ENCODE measurements at regions not wholly inside any gene's neighbourhood (a gene's known extent, or its start where the extent isn't known, plus 50 kb on each side); places are given as distances from the start of the nearest gene placed in this dataset.
"Not testable (repeated sequence)": the region's sequence is repeated elsewhere in the genome, so short reads cannot be mapped to it uniquely, and the experiment has no call there.

DNA sequence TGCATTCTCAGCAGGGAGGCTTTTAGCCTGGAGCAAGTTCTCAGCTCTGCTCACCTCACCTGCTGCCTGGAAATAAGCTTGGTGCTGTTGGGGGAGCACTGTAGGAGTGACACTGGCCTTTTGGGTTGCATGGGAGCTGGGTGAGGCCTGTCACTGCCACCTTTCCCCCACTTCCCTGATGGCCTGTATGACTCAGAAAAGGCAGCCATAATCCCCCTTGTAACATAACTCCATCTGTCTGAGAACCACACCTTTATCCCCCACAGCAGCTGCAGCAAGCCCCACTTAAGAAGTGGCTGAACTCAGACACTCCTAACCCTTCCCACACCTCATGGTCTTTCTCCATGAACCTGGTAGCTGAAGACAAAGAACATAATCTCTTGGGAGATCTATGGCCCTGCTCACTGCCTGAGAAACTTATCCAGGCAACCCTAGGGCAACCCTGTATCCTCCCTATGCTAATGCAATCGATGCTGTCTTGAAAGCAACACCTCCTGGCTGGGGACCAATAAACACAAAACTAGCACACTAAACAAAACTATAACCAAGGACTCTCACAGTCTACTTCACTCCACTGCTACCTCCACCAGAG, 258.9 kb upstream of the OSR1 start:
- no peak overlapping the region for H3K27ac ChIP-seq
- H3K4me1 ChIP-seq = no peaks in the 10 kb centered on the region
- H3K9me3 ChIP-seq = peaks cover 0 to 43% of the 10 kb centered on the region in 2 donors
- no peak for ATAC-seq
- no peak overlapping the region for H3K4me3 ChIP-seq
- TF ChIP-seq, protein P1, sequence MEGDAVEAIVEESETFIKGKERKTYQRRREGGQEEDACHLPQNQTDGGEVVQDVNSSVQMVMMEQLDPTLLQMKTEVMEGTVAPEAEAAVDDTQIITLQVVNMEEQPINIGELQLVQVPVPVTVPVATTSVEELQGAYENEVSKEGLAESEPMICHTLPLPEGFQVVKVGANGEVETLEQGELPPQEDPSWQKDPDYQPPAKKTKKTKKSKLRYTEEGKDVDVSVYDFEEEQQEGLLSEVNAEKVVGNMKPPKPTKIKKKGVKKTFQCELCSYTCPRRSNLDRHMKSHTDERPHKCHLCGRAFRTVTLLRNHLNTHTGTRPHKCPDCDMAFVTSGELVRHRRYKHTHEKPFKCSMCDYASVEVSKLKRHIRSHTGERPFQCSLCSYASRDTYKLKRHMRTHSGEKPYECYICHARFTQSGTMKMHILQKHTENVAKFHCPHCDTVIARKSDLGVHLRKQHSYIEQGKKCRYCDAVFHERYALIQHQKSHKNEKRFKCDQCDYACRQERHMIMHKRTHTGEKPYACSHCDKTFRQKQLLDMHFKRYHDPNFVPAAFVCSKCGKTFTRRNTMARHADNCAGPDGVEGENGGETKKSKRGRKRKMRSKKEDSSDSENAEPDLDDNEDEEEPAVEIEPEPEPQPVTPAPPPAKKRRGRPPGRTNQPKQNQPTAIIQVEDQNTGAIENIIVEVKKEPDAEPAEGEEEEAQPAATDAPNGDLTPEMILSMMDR (IDR thresholded peaks at IDR 0.05) = no peak
- no peaks in the 10 kb centered on the region for H3K36me3 ChIP-seq
- intact Hi-C loops (cut with DNase I) = no loop called here
- no peak for DNase-seq
- H3K27me3 ChIP-seq = no peaks in the 10 kb centered on the region

GRCh38 chr2:19615402-19615801, 257.0 kb upstream of the OSR1 start:
- intact Hi-C loops (cut with DNase I) = not testable (repeated sequence)

DNA sequence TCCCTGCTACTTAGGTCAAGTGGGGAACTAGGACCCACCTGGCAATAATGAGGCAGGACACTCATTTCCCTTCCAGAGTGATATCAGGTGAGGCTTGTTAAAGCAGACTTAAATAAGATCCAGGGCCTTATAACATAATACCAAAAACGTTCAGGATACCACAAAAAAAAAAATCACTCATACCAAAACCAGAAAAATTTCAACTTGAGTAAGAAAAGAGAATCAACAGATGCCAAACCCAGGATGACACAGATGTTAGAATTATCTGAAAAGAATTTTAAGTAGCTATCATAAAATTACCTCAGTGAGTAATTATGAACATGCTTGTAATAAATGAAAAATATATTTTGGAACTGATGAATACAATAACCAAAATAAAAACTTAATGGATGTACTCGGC, 255.6 kb upstream of the OSR1 start:
- Histone ChIP-seq H3K36me3 (no peaks in the 10 kb centered on the region), H3K27me3 (no peaks in the 10 kb centered on the region), H3K4me1 (no peaks in the 10 kb centered on the region), H3K27ac (no peak overlapping the region), H3K9me3 (peaks cover 0 to 42% of the 10 kb centered on the region in 2 donors), H3K4me3 (no peak overlapping the region)
- ATAC-seq (no peak), DNase-seq (no peak)
- intact Hi-C loops (cut with DNase I) = no loop called here
- TF ChIP-seq, protein P1 (IDR thresholded peaks at IDR 0.05) = no peak

More at GRCh38 chr2:19615402-19615801, 257.0 kb upstream of the OSR1 start:
- not testable (repeated sequence) for ATAC-seq, H3K4me1 ChIP-seq, DNase-seq, H3K27me3 ChIP-seq, H3K36me3 ChIP-seq, H3K4me3 ChIP-seq, H3K27ac ChIP-seq
- peaks cover 0 to 43% of the 10 kb centered on the region in 2 donors for H3K9me3 ChIP-seq

- intact Hi-C loops (cut with DNase I) = no loop called here
- ATAC-seq (peak; percentile 59), DNase-seq (no peak)
- H3K9me3 ChIP-seq = peaks cover 0 to 23% of the 10 kb centered on the region in 2 donors
- TF ChIP-seq, protein P1 (IDR thresholded peaks at IDR 0.05) = no peak
- H3K4me3 ChIP-seq = no peak overlapping the region
- no peaks in the 10 kb centered on the region for H3K36me3 ChIP-seq
- no peaks in the 10 kb centered on the region for H3K27me3 ChIP-seq
- H3K4me1 ChIP-seq = no peaks in the 10 kb centered on the region
- no peak overlapping the region for H3K27ac ChIP-seq
These were observed 253.3 kb upstream of the OSR1 start for GRCh38 chr2:19611491-19612332.

- intact Hi-C loops (cut with DNase I) = no loop called here
- Histone ChIP-seq H3K4me1 (no peaks in the 10 kb centered on the region), H3K27me3 (no peaks in the 10 kb centered on the region), H3K36me3 (no peaks in the 10 kb centered on the region), H3K27ac (no peak overlapping the region), H3K4me3 (no peak overlapping the region), H3K9me3 (peaks cover 0 to under 1% of the 10 kb centered on the region in 2 donors)
- TF ChIP-seq, protein P1 (IDR thresholded peaks at IDR 0.05) = no peak
- DNase-seq (no peak), ATAC-seq (no peak)
These were observed 250.8 kb upstream of the OSR1 start for GRCh38 chr2:19609266-19609665.

Measured in left lung (tissue), 4 donors.